ENCODE measurements at regions not wholly inside any gene's neighbourhood (a gene's known extent, or its start where the extent isn't known, plus 50 kb on each side); places are given as distances from the start of the nearest gene placed in this dataset.

DNA sequence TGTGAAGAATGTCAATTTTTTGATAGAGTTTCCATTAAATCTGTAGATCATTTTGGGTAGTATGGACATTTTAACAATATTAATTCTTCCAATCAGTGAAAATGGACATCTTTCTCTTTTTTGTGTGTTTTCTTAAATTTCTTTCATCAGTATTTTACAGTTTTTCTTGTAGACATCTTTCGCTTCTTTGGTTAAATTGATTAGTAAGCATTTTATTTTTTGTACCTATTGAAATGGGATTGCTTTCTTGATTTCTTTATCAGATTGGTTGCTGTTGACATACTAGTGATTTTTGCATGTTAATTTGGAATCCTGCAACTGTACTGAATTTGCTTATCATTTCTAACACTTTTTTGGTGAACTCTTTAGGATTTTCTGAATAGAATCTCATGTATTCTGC lies 683.2 kb upstream of the NCAM2 start:
- no peak for TF ChIP-seq FOXM1 (IDR thresholded peaks at IDR 0.05; ENCODE audit: borderline replicate concordance)
- no peak for TF ChIP-seq ELF4 (IDR thresholded peaks at IDR 0.05)
- no peak for TF ChIP-seq SUZ12 (IDR thresholded peaks at IDR 0.05)
- no peak for TF ChIP-seq TARDBP (IDR thresholded peaks at IDR 0.05)
- TF ChIP-seq, protein P1, sequence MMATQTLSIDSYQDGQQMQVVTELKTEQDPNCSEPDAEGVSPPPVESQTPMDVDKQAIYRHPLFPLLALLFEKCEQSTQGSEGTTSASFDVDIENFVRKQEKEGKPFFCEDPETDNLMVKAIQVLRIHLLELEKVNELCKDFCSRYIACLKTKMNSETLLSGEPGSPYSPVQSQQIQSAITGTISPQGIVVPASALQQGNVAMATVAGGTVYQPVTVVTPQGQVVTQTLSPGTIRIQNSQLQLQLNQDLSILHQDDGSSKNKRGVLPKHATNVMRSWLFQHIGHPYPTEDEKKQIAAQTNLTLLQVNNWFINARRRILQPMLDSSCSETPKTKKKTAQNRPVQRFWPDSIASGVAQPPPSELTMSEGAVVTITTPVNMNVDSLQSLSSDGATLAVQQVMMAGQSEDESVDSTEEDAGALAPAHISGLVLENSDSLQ (IDR thresholded peaks at IDR 0.05): no peak
- no peak for TF ChIP-seq SP1 (IDR thresholded peaks at IDR 0.05)
- TF ChIP-seq HDGF (IDR thresholded peaks at IDR 0.05; ENCODE audit: borderline replicate concordance): no peak
- TF ChIP-seq NFRKB (IDR thresholded peaks at IDR 0.05): no peak
- TF ChIP-seq FOXK2 (IDR thresholded peaks at IDR 0.05): no peak
- no peak for TF ChIP-seq L3MBTL2 (conservative IDR thresholded peaks at IDR 0.05)
- no peak for TF ChIP-seq BHLHE40 (IDR thresholded peaks at IDR 0.05; ENCODE audit: borderline replicate concordance)
- TF ChIP-seq FOXA1 (IDR thresholded peaks at IDR 0.05): no peak
- TF ChIP-seq ZNF384 (IDR thresholded peaks at IDR 0.05): no peak
- TF ChIP-seq ARNT (IDR thresholded peaks at IDR 0.05): no peak

Data from HEK293T (cell line).